Stimulated activated CD4-positive, alpha-beta T cell treated with anti-CD3 and anti-CD28 coated beads, Interleukin-12 subunit alpha, Interleukin-12 subunit beta, amount 100 ng/mL, for 24 hours (primary cell): ENCODE measurements at regions not wholly inside any gene's neighbourhood (a gene's known extent, or its start where the extent isn't known, plus 50 kb on each side); places are given as distances from the start of the nearest gene placed in this dataset.
A peak's percentile ranks its signal among the peaks of the same experiment; 100 is the strongest.

ENCODE experiments used
- DNase-seq, 2 experiments: peaks; one replicate each; pipeline ENCODE4 v3.0.0-alpha.2; 2020; ENCODE audit warnings: low read depth in 2 of 2

- no peak for DNase-seq
Measured at GRCh38 chr12:4223273-4223845, 50.2 kb upstream of the CCND2 start.

- DNase-seq: no peak
Measured at GRCh38 chr12:4221258-4221620, 52.3 kb upstream of the CCND2 start.

- no peak for DNase-seq
Measured at GRCh38 chr12:4220536-4221257, 52.9 kb upstream of the CCND2 start.

- no peak for DNase-seq
Measured at GRCh38 chr12:4217091-4217490, 56.5 kb upstream of the CCND2 start.

GRCh38 chr12:4216187-4216927, 57.2 kb upstream of the CCND2 start:
- DNase-seq: no peak

- DNase-seq: peak in 1 of 2 experiments; percentile 28
Measured at GRCh38 chr12:4215229-4216186, 58.1 kb upstream of the CCND2 start.

GRCh38 chr12:4214877-4215228, 58.7 kb upstream of the CCND2 start:
- no peak for DNase-seq

- DNase-seq: no peak
Measured at GRCh38 chr12:4213471-4213870, 60.1 kb upstream of the CCND2 start.

- no peak for DNase-seq
Measured at GRCh38 chr12:4212845-4213244, 60.7 kb upstream of the CCND2 start.

GRCh38 chr12:4211372-4211771, 62.2 kb upstream of the CCND2 start:
- no peak for DNase-seq

- no peak for DNase-seq
Measured at GRCh38 chr12:4210183-4210582, 63.4 kb upstream of the CCND2 start.

GRCh38 chr12:4206470-4206869, 67.1 kb upstream of the CCND2 start:
- DNase-seq: no peak

- no peak for DNase-seq
Measured at GRCh38 chr12:4203772-4204376, 69.7 kb upstream of the CCND2 start.

GRCh38 chr12:4202918-4203317, 70.6 kb upstream of the CCND2 start:
- no peak for DNase-seq

- DNase-seq: no peak
Measured at GRCh38 chr12:4202487-4202886, 71.1 kb upstream of the CCND2 start.

GRCh38 chr12:4201333-4202100, 72.0 kb upstream of the CCND2 start:
- DNase-seq: no peak

GRCh38 chr12:4197922-4198763, 75.4 kb upstream of the CCND2 start:
- no peak for DNase-seq

- DNase-seq: no peak
Measured at GRCh38 chr12:4196805-4197420, 76.6 kb upstream of the CCND2 start.

GRCh38 chr12:4194668-4195067, 78.9 kb upstream of the CCND2 start:
- DNase-seq: no peak
